Stomach (tissue), 4 donors: ENCODE measurements at regions not wholly inside any gene's neighbourhood (a gene's known extent, or its start where the extent isn't known, plus 50 kb on each side); places are given as distances from the start of the nearest gene placed in this dataset.
"Not testable (repeated sequence)": the region's sequence is repeated elsewhere in the genome, so short reads cannot be mapped to it uniquely, and the experiment has no call there.

Experiments
- CTCF ChIP-seq, 7 experiments: fragments of 450-650 bp in 4 of 7; fragments of 200-600 bp in 3 of 7; sonication (generic) in 3 of 7; IDR thresholded peaks; one replicate each; pipeline ENCODE4 v1.5.1; 2016 to 2019; ENCODE audit warnings: antibody characterized with exemption in 7 of 7, control low read depth in 2 of 7, mild to moderate bottlenecking in 1 of 7
- POLR2A ChIP-seq, 4 donors: fragments of 450-650 bp; IDR thresholded peaks; one replicate each; pipeline ENCODE4 v1.6.1; 2016; ENCODE audit warnings: antibody characterized with exemption in 4 of 4, control low read depth in 2 of 4, mild to moderate bottlenecking in 1 of 4, moderate library complexity in 1 of 4
- POLR2AphosphoS5 ChIP-seq, 3 donors: sonication (generic); formaldehyde crosslinking; IDR thresholded peaks; one replicate each; pipeline ENCODE4 v1.6.1; 2016; ENCODE audit warnings: antibody characterized with exemption in 3 of 3

- not testable (repeated sequence) for TF ChIP-seq CTCF, POLR2AphosphoS5, POLR2A (IDR thresholded peaks at IDR 0.05)
These were observed 292.7 kb downstream of the ZNF37A start for GRCh38 chr10:38386869-38387268.
